HG02870 (cell line): ENCODE measurements at regions not wholly inside any gene's neighbourhood (a gene's known extent, or its start where the extent isn't known, plus 50 kb on each side); places are given as distances from the start of the nearest gene placed in this dataset.
"Not testable (repeated sequence)": the region's sequence is repeated elsewhere in the genome, so short reads cannot be mapped to it uniquely, and the experiment has no call there.

Source experiments
- ATAC-seq: cut with Tn5 transposase; IDR thresholded peaks from one replicate; pipeline ENCODE4 v1.9.1; 2021; ENCODE audit warnings: mild to moderate bottlenecking, moderate library complexity; ENCODE audit not compliant: unreplicated experiment

DNA sequence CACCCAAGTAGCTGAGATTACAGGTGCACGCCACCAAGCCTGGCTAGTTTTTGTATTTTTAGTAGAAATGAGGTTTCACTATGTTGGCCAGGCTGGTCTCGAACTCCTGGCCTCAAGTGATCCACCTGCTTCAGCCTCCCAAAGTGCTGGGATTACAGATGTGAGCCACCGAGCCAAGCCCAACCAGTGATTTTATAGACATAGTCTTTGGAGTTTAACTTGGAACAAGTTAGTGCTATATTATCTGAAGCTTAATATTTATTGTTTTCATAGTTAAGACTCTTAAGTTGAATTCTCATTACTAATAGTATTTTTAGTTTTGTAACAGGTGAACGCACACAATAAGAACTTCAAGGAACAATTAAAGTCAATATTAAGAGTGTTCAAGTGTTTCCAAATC is 122.1 kb downstream of the SPAG6 start:
- not testable (repeated sequence) for ATAC-seq

DNA sequence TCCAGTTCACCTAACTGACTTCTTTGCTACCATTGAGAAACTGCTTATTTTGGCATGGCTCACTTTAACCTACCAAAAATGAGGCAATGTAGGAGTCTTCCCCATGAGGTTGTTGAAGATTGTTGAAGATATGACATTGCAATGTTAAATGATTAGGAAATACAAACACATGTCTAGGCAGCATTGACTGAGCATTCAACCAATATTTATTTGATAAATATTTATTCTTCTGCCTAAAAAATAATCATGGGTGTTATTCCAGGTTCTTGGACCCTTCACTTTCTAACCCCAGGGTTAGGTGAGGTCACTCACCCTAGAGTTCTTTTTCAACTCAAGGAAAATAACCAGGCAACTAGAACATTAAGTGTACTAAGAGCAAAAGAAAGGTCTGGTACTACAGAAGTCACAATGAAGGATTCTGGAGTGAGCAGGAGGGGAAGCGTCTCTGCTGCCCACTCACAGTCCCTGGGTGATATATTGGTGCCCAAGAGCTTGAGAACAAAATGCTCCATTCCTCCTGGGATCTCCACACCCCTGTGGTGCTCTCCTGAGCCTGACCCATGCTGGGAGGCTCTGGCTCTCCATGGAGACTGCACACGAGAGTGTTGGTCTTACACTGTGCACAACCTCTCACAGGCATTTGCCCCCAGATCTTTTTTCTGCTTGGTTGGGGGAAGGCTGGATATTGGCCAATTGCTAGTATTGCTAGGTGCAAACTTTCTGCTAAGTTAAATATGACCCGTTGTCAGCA is 123.4 kb downstream of the SPAG6 start:
- no peak for ATAC-seq

DNA sequence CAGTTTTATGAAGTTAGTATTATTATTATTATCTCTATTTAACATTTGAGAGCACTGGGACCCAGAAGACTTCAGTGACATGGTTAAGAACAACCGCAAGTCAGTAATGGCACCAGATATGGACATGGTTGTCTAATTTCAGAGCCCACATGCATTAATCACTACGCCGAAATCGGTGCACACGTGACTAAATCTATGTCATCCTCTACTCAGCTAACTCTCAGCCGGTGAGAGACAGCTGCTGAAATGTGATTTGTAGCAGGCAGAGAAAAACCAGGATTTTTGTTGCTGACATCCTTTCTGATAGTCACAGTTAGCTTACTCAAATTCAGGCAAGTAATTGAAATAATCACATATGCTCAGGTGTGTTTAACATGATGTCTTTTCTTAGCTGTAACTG is 127.7 kb downstream of the SPAG6 start:
- ATAC-seq, result no peak

DNA sequence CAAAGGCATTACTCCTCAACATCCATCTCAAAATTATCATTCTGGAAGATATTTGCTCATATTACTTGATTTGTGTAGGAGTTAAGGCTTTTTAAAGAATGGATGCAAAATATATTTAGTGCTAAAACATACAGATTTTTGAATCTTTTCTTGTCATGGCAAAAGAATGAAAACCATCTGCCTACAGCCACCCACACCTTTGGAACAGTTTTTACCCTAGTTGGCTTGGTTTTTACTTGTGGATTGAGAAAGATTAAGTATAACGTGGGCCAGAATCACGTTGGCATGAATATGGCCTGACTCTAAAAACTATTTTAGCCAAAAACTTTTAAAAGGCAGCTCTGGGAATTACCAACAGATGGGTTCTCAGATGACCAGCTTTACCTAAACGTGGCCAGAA is 128.2 kb downstream of the SPAG6 start:
- no peak for ATAC-seq

DNA sequence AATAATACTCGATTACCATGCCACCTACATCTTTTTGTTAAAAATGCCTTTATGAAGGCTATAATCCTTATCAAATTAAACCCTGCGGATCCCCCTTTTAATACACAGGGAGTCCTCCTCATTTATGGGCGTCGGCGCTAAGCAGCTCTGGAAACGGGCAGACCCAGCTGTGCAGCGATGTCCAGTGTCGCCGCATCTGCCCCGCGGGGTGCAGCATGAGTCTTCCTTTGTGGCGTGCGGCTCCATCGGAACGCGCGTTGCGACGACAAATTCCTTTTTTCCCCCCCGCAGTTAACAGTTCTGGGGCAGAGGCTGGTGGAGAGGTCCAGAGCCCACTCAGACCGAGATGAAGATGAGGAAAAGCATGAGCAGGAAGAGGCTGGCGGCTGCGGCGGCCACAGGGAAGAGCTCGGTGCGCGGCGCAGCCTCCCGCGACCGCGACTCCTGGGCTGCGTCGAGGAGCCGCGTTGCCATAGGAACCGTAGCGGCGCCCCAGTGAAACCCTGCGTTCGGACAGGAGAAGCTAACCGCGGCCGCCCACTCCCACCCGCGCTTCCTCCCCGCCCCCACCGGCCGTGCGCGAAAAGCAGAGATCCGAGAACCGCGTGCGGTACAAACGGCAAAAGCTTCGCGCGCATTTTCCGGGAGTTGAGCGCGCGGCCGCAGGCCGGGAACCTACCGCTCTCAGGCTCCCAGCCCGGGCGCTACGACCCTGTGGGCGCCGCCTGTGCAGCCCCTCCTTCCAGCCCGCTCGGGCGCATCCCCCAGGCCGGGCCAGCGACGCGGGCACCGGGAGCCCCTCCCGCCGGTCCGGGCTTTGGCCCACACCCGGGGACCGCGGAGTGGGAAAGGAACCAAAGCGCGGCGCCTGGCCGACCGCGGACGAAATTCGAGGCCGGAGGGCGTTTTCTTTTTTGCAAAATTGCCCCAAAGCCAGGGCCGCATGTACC is 130.6 kb downstream of the SPAG6 start:
- ATAC-seq, result peak; percentile 49

DNA sequence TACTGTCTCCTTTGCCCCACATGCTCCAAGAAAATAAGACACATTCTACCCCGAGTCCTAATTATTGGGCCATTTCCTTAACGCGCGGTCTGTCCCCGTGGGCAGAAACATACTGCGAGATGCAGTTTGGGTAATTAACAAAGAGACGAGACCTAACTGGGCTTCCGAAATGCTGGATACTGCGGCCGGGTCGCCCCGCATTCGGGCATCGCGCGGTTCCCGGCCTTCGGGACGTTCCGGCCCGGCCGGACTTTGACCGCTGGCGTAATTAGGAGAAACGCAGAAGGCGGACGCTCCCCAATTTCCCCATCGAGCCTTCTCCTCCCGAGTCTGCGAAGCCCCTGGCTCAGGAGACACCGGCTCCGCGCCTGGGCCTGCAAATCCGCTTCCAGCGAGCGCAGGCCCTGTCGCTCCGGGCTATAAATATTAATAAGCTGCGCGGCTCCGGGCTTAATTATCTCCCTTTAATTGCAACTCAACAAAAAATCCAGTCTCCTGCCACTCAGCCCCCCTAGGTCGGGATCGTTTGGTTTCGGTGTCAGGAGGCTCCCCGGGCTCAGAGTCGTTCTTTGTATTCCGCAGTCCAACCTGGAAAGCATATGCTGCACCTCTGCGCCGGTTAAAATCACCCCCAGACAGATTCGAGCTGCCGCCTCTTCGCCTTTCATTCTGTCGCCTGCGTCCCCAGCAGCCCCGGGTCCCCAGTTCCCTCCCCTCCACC is 131.5 kb downstream of the SPAG6 start:
- ATAC-seq, result no peak

DNA sequence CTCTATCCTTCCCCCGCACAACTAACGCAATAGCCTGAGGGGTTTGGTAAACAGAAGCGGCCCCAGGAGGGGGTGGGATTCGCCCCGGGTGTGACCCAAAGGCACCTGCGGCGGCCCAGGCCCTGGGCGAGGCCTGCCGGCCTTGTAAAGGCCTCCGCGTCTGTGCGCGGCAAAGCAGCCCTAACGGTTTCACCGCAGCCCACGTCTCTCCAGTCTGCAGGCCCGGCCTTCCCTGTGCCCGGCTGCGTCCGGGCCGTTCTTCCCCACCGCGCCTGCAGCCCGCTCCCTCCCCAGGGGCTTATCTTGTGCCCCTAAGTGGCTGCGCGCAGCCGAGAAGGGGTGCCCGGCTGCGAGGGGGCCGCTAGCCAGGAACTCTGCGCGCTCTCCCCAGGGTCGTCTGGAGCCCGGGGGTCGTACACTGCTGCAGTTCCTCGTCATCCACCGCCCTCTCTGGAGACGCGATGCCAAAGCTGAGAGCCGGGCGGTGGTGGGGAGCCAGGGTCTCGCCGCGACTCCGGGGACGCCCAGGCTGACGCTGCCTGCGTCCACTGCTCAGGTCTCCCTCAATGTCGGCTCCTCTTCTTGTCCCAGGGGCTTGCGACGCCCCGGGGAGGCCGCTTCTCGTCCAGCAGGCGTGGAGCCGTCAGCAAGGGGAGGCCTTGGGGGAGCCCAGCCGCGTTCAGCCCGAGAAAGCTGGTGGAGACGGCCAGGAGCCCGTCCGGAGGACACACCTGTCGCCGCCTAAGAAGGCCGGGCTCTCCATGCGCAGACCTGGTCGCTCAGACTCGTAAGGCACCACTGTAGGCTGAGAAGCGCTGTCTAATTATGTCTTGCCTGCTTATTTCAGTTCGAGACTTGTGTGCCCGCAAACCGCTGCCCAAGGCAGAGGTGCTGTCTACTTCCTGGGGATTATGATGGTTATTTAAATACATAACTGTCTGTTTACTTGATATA is 132.3 kb downstream of the SPAG6 start:
- ATAC-seq, result no peak

DNA sequence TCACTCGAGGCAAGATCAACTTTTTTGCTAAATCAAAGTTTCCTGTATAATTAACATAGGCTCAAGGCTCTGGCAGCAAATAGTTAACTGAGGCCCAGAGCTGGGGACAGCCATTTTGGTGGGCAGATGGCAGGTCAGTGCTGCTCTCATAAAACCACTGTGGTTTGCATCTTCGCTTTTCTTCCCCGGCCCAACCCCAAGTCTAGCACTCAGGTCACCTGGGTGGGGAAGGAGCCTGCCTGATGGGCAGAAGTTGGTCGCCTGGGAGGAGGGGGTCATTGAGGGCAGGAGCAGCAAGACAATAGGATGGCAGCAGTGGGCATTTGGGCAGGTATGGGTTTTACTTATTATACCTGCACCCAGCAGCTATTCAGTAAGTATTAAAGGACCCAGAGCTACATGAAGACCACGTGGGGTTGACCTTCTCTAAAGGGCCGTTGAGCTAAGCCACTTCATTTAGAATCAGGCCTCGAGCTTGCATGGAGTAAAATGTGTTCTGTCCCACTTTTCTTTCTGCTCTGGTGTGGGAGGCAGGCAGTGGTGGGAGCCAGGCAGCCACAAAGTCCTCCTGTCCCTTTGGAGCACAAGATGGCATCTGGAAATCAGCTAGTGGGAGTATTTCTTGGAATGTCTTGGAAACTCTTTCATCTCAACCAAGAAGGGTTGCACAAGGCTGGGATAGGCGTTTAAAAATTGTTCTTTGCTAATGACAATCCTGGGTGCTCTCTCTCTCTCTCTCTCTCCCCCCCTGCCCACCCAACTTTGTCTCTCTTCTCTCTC is 133.4 kb downstream of the SPAG6 start:
- no peak for ATAC-seq

DNA sequence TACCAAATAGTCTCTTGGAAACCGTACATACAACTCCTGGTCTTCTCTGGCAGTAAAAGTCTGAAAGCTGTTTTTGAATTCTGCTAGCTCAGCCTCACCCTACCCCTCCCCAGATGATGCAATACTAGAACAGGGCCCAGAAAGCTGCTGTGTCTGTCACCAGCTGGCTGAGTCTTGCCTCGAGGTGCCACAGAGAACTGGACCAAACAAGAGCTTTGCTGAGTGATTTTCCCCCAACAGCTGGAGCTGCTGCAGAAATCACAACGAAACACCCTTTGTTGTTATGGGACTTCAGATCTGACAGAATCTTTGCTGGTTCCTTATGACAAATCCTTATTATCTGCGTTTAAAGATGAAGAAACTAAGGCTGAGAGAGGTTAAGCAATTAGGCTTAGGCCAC is 134.1 kb downstream of the SPAG6 start:
- no peak for ATAC-seq

DNA sequence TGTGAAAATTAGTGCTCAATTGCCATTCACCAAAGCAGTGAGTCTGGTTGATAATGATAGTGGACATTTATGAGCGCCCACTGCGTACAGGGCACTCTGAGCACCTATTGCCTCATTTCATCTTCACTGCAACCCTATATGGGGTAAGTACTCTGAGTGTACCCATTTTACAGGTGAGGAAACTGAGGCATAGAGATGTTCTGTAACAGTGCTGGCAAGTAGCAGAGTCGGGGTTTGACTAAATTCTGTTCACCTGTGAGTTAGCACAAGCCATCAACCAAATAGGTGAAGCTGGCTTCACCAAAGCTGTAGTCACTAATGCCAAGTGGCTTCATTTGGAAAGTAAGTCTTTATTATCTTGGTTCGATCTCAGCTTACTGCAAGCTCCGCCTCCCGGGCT is 135.8 kb downstream of the SPAG6 start:
- ATAC-seq, result no peak

DNA sequence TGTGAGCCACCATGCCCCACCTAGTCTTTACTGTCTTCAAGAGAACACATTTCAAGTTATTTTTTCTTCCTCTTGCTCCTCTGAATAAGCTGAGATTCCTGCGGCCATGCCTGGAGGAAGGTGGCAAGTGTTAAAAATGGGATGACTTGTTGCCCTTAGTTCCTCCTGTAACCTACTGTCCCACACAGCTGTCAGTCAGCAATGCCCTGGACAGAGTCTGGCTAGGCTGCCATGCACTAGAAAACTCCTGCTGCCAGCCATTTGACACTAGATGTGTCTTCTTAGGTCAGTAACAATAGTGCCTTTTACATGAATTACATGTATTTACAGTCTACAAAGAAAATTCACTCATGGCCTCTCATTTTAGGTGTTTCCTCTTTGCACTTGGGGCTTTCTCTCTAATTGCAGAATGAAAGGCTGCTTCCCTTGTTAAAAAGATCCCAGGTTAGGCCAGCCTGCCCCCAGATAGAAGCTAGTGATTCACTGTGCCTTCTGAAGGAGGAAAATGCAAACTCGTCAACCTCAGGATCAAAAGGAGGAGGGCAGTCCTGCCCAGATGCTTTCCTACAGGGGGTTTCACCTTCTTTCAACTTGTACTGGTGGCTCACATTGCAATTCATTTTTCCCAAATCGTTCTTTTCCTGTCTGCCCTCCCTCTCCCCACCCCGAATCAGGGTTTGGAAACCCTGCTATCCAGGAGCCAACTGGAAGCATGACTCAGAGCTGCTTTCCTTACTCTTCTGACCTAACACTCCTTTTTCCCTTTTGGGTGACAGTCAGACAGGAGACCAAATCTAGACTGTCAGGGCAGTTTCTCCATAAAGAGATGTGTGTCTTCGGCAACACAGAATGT is 136.6 kb downstream of the SPAG6 start:
- no peak for ATAC-seq

DNA sequence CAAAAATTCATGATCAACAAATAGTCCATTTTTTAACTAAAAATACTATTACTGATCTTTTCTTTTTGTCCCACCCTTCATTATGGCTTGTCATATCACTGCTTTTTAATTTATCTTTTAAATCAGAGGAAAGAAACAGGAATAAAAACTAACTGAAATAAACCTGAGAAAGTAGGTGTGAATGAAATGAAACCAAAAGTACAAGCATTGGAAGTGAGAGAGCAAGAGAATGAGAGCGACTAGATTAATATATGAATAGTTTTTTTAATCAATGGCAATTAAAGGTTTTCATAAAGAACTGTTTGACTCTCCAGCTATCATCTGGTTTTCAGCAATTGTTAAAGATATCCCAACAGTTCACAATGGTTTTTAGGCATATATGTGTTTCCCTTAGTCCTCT is 137.8 kb downstream of the SPAG6 start:
- no peak for ATAC-seq
